Fibroblast of mammary gland (primary cell): ENCODE measurements at regions not wholly inside any gene's neighbourhood (a gene's known extent, or its start where the extent isn't known, plus 50 kb on each side); places are given as distances from the start of the nearest gene placed in this dataset.
"Not testable (repeated sequence)": the region's sequence is repeated elsewhere in the genome, so short reads cannot be mapped to it uniquely, and the experiment has no call there.

Experiments
- DNase-seq: peaks from one replicate; pipeline ENCODE4 v3.0.0-alpha.2; 2010; ENCODE audit warnings: low read depth
- H3K4me3 ChIP-seq: 2 replicates; pipeline ENCODE4 v1.5.1; 2011; ENCODE audit warnings: low read depth, mild to moderate bottlenecking, low read length, moderate library complexity; ENCODE audit not compliant: control insufficient read depth
- TF ChIP-seq, protein P1 (sequence below): conservative IDR thresholded peaks from 2 replicates; pipeline ENCODE4 v1.5.1; 2011; ENCODE audit warnings: low read depth, low read length, inconsistent platforms; ENCODE audit not compliant: control insufficient read depth, insufficient read depth

DNA sequence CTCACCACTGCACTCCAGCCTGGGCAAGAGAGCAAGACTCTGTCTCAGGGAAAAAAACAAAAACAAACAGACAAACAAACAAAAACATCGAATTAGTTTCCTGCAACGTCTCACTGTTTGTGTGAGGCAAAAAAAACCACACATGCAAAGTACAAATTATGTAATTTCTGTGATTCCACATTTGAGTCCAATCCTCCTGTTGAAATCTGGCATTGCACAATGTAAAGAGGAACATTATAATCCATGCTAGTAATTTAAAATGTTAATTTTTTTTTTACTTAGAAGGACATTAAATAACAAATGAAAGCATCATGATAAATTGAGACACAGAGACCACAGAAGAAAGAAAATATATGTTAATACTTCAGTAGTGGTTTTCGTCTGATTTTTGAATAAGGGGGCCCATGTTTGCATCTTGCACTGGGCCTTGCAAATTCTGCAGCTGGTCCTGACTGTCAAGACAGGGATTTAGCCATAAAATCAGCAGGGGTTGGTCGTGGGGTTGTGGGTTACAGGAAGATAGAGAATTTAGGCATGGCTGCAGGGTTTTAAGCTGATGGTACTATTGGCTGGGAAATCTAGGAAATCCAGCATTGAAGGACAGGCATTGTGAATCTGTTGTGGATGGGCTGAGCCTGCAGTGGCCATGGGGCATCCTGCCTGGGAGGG, 102.6 kb upstream of the ALDH3B2 start:
- H3K4me3 ChIP-seq: no peak overlapping the region
- TF ChIP-seq, protein P1, sequence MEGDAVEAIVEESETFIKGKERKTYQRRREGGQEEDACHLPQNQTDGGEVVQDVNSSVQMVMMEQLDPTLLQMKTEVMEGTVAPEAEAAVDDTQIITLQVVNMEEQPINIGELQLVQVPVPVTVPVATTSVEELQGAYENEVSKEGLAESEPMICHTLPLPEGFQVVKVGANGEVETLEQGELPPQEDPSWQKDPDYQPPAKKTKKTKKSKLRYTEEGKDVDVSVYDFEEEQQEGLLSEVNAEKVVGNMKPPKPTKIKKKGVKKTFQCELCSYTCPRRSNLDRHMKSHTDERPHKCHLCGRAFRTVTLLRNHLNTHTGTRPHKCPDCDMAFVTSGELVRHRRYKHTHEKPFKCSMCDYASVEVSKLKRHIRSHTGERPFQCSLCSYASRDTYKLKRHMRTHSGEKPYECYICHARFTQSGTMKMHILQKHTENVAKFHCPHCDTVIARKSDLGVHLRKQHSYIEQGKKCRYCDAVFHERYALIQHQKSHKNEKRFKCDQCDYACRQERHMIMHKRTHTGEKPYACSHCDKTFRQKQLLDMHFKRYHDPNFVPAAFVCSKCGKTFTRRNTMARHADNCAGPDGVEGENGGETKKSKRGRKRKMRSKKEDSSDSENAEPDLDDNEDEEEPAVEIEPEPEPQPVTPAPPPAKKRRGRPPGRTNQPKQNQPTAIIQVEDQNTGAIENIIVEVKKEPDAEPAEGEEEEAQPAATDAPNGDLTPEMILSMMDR: no peak
- DNase-seq: no peak

DNA sequence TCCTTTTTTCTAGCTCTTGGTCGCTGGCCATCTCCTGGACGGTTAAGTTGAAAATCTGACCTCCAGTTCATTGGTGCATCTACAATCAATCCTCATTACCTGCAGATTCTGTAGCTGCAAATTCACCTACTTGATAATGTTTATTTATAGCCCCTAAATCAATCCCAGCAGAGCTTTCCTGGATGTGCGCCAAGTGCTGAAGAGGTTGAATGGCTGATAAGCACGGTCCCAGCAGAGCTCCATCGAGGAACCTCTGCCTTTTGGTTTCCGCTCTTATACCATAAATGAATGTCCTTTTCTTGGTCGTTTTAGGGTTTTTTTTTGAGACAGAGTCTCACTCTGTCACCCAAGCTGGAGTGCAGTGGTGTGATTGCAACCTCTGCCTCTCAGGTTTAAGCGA, 99.8 kb upstream of the ALDH3B2 start:
- DNase-seq, H3K4me3 ChIP-seq: not testable (repeated sequence)

DNA sequence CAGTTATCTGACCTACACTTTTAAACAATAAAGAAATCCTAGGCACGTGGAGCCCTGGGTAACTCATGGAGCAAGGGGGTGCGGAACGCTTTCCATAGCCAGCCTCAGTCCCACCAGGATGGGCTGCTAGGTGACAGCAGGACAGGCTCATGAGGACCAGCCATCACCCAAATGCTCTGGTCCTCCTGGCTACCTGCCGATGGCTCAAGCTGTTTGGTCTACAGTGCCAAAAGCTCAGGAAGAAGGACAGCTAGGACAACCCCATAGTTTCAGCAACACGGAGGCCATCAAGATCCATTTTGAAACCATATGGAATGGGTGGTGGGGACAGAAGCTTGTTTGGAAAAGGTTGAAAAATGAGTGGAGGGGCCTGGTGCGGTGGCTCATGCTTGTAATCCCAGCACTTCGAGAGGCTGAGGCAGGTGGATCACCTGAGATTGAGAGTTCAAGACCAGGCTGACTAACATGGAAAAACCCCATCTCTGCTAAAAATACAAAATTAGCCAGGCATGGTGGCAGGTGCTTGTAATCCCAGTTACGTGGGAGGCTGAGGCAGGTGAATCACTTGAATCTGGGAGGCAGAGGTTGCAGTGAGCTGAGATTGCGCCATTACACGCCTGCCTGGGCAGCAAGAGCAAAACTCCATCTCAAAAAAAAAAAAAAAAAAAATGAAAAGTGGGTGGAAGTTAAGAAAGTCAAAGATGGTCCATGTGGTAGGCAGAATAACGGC, 93.7 kb upstream of the ALDH3B2 start:
- H3K4me3 ChIP-seq, DNase-seq: not testable (repeated sequence)

DNA sequence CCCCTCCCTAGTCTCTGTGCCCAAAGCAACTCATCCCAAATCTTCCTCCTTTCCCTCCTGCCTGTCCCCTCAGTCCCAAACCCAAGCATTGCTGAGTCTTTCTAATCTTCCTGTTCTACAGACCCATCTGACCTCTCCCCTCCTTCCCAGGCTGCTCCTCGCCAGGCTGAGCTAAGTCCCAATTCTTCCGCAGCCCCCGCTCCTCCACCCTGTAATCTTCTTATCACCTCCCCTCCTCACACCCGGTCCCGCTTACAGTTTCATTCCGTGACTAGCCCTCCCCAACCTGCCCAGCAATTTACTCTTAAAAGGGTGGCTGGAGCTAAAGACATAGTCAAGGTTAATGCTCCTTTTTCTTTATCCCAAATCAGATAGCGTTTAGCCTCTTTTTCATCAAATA, 86.8 kb upstream of the ALDH3B2 start:
- DNase-seq, H3K4me3 ChIP-seq: not testable (repeated sequence)

DNA sequence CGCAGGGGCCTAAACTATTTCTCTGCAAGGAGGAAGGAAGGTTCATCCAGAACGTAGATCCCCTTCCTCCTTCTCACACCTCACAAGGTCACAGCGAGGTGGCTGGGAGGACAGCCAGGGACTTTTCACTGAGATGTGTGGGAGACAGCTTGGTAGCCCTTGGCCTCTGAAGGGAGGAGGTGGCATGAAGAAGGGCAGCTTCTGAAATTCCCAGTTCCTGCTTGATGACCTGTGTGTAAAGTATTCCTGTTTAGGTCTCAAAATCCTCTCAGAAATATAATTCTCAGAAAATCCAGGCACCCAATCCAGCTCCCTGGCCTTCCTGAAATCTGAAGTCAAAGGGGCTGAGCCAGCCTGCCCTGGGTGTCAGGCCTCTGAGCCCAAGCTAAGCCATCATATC, 84.9 kb upstream of the ALDH3B2 start:
- DNase-seq, H3K4me3 ChIP-seq: not testable (repeated sequence)

DNA sequence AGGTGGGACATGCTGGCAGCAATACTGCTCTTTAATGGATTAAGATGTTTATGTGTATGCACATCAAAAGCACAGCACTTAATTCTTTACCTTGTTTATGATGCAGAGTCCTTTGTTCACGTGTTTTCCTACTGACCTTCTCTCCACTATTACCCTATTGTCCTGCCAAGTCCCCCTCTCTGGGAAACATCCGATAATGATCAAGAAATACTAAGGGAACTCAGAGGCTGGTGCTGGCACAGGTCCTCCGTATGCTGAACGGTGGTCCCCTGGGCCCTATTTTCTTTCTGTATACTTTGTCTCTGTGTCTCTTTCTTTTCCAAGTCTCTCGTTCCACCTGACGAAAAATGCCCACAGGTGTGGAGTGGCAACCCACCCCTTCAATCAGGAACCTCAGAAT, 84.0 kb upstream of the ALDH3B2 start:
- DNase-seq, H3K4me3 ChIP-seq: not testable (repeated sequence)

DNA sequence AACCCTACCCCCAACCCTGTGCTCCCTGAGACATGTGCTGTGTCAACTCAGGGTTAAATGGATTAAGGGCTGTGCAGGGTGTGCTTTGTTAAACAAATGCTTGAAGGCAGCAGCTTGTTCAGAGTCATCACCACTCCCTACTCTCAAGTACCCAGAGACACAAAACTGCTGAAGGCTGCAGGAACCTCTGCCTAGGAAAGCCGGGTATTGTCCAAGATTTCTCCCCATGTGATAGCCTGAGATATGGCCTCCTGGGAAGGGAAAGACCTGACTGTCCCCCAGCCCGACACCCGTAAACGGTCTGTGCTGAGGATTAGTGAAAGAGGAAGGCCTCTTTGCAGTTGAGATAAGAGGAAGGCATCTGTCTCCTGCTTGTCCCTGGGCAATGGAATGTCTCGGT, 83.6 kb upstream of the ALDH3B2 start:
- not testable (repeated sequence) for DNase-seq

DNA sequence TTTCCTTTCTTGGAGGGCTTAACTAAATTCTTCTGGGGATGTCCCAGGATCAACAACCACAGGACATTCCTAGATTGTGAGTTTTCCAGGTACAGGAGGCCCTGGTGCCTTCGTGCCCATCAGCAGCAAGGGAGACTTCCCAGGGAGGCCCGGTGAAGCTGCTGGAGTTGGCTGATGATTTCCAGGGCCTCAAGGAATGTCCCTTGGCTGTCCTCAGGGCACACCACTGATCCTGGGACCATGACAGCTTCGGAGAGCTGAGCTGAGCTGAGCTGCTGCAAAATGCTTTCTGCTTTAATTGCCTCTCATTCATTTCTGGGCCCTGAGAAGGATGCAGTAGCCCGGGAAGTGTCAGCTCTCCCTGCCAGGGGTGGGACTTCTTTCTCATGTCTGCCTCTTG, 79.4 kb upstream of the ALDH3B2 start:
- H3K4me3 ChIP-seq, DNase-seq: not testable (repeated sequence)

More for the DNA sequence above, 83.6 kb upstream of the ALDH3B2 start:
- not testable (repeated sequence) for H3K4me3 ChIP-seq

DNA sequence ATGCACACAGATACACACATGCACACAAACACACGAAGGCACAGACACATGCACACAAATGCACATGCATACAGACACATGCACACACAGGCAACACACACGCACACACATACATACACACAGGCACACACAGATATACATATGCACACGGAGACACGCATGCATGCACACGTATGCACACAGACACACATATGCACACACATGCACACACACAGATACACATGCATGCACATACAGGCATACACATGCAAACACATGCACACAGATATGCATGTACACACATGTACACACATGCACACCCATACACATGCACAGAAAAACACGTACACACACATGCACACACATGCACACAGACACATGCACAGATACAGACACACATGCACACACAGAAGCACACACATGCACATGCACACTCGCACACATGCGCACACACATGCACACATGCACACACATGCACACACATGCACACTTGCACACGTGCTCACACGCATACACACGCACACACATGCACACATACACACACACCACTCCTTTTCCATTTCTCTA, 70.8 kb upstream of the ALDH3B2 start:
- H3K4me3 ChIP-seq: no peak overlapping the region
- TF ChIP-seq, protein P1: no peak
- DNase-seq: no peak

DNA sequence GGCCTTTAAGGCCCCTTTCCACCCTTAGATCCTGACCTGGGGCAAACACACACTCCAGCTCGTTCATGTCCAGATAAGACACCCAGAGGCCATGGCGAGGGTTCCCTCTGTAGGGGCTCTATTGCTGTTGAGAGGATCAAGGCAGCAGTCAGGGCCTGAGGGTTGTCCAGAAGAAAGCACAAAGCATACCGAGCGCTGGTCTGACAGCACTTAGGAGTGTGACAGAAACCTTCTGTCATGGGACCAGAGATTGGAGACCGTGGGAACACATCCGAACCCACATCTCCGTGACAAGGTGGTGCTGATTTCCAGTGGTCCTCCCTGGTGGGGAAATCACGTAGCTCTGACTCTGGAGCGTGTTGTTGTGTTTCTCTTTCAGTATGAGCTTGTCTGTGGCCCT, 69.8 kb upstream of the ALDH3B2 start:
- not testable (repeated sequence) for H3K4me3 ChIP-seq, DNase-seq

DNA sequence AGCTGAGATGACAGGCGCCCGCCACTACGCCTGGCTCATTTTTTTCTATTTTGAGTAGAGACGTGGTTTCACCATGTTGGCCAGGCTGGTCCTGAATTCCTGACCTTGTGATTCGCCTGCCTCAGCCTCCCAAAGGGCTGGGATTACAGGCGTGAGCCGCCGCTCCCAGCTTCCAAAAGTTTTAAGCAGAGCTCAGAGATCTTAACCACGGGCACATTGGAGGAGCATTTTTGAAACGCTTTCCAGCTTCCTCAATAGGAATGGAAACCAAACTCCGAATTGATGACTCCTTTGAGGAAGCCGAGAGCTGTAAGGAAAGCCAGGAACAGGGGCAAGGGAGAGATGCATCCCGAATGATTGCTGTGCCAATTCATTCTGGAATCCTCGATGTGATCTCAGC, 63.8 kb upstream of the ALDH3B2 start:
- not testable (repeated sequence) for DNase-seq, H3K4me3 ChIP-seq

DNA sequence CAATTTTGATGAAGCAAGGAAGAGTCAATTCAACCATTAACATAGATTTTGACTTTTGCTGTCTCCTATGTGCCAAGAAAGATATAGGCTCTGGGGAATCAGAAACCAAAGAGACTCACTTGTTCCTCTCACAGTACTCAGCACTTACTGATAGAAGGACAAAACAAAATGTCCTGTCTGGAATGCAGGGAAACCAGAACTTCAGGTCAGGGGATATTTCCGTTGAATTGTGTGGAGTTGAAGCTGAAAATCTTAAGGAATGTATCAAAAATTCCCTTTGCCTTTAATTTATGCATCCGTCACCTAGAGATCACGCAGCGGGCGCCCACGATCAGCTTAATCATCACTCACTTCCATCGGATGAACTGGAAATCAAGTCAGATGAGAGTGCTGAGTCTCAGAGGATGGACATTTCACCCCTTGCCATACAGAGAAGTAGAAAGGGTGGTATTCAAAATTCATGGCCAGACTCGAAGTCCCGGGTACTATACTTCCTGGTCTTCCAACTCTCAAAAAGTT, 63.2 kb upstream of the ALDH3B2 start:
- DNase-seq, H3K4me3 ChIP-seq: not testable (repeated sequence)
